GM18858 (cell line): ENCODE measurements at regions not wholly inside any gene's neighbourhood (a gene's known extent, or its start where the extent isn't known, plus 50 kb on each side); places are given as distances from the start of the nearest gene placed in this dataset.

Source experiments
- ATAC-seq: cut with Tn5 transposase; IDR thresholded peaks from one replicate; pipeline ENCODE4 v1.9.1; 2021; ENCODE audit not compliant: unreplicated experiment

- ATAC-seq: no peak
Observed at GRCh38 chr5:8048920-8049319, 180.0 kb downstream of the MTRR start.

- ATAC-seq: no peak
Observed at GRCh38 chr5:8050616-8051175, 181.7 kb downstream of the MTRR start.

- ATAC-seq: no peak
Observed at GRCh38 chr5:8053270-8053669, 184.3 kb downstream of the MTRR start.

GRCh38 chr5:8057769-8058168 lies 188.8 kb downstream of the MTRR start:
- no peak for ATAC-seq

GRCh38 chr5:8058616-8059190 lies 189.8 kb downstream of the MTRR start:
- ATAC-seq: no peak

- no peak for ATAC-seq
Observed at GRCh38 chr5:8059337-8059736, 190.4 kb downstream of the MTRR start.

GRCh38 chr5:8060235-8060952 lies 191.4 kb downstream of the MTRR start:
- no peak for ATAC-seq

GRCh38 chr5:8060953-8061429 lies 192.0 kb downstream of the MTRR start:
- ATAC-seq: no peak

- ATAC-seq: no peak
Observed at GRCh38 chr5:8062521-8062920, 193.6 kb downstream of the MTRR start.

- ATAC-seq: no peak
Observed at GRCh38 chr5:8068078-8068477, 199.1 kb downstream of the MTRR start.

- ATAC-seq: no peak
Observed at GRCh38 chr5:8070138-8070537, 201.2 kb downstream of the MTRR start.

GRCh38 chr5:8079056-8079455 lies 210.1 kb downstream of the MTRR start:
- ATAC-seq: no peak

- no peak for ATAC-seq
Observed at GRCh38 chr5:8081179-8081578, 212.2 kb downstream of the MTRR start.

- ATAC-seq: no peak
Observed at GRCh38 chr5:8093669-8094068, 224.7 kb downstream of the MTRR start.

- ATAC-seq: no peak
Observed at GRCh38 chr5:8094304-8094703, 225.4 kb downstream of the MTRR start.

- no peak for ATAC-seq
Observed at GRCh38 chr5:8097146-8097545, 228.2 kb downstream of the MTRR start.

- ATAC-seq: no peak
Observed at GRCh38 chr5:8098081-8098480, 229.1 kb downstream of the MTRR start.

- no peak for ATAC-seq
Observed at GRCh38 chr5:8102714-8103113, 233.8 kb downstream of the MTRR start.

GRCh38 chr5:8114597-8115266 lies 245.8 kb downstream of the MTRR start:
- ATAC-seq: no peak

- ATAC-seq: no peak
Observed at GRCh38 chr5:8123559-8123958, 254.6 kb downstream of the MTRR start.

GRCh38 chr5:8134609-8135008 lies 265.7 kb downstream of the MTRR start:
- no peak for ATAC-seq

- ATAC-seq: no peak
Observed at GRCh38 chr5:8135742-8136141, 266.8 kb downstream of the MTRR start.
